A673 (cell line): ENCODE measurements at regions not wholly inside any gene's neighbourhood (a gene's known extent, or its start where the extent isn't known, plus 50 kb on each side); places are given as distances from the start of the nearest gene placed in this dataset.

Experiments
- BruUV-seq: library from RNA; stranded (reverse); fragments of 400-500 nt; replicated peaks from 2 replicates; lab custom pipeline; 2021; lab: Mats Ljungman, UMichigan
- CTCF ChIA-PET: fragments of 300-600 bp; sonication (Branson Sonifier 250); formaldehyde crosslinking; loops from one replicate; lab custom pipeline; 2022; ENCODE audit warnings: antibody characterized with exemption; lab: Charles Lee
- POLR2A ChIA-PET: fragments of 300-600 bp; sonication (Branson Sonifier 250); formaldehyde crosslinking; loops from one replicate; lab custom pipeline; 2022; ENCODE audit warnings: antibody characterized with exemption; ENCODE audit not compliant: low non-redundant PET; lab: Charles Lee
- DNase-seq: peaks from one replicate; pipeline ENCODE4 v3.0.0-alpha.2; 2015; ENCODE audit warnings: low spot score
- H3K27ac ChIP-seq: fragments of 200-600 bp; sonication (generic); 2 replicates; pipeline ENCODE4 v1.5.1; 2016; ENCODE audit warnings: mixed run types, low read depth, mild to moderate bottlenecking, mixed read lengths, antibody characterized with exemption, low read length; ENCODE audit not compliant: poor library complexity, severe bottlenecking
- H3K27me3 ChIP-seq: fragments of 200-600 bp; sonication (generic); replicated peaks from 2 replicates; pipeline ENCODE4 v1.6.1; 2017; ENCODE audit warnings: mixed run types, low read depth, mild to moderate bottlenecking, mixed read lengths, antibody characterized with exemption, low read length; ENCODE audit not compliant: insufficient read depth, poor library complexity
- H3K36me3 ChIP-seq: fragments of 200-600 bp; sonication (generic); 2 replicates; pipeline ENCODE4 v1.6.1; 2016; ENCODE audit warnings: mixed run types, mild to moderate bottlenecking, mixed read lengths, antibody characterized with exemption, low read length; ENCODE audit not compliant: insufficient read depth, poor library complexity, severe bottlenecking
- H3K4me1 ChIP-seq: fragments of 200-600 bp; sonication (generic); 2 replicates; pipeline ENCODE4 v1.6.1; 2017; ENCODE audit warnings: mixed run types, mild to moderate bottlenecking, mixed read lengths, antibody characterized with exemption, low read length; ENCODE audit not compliant: insufficient read depth, poor library complexity, severe bottlenecking
- H3K4me3 ChIP-seq: fragments of 200-600 bp; sonication (generic); 2 replicates; pipeline ENCODE4 v1.5.1; 2016; ENCODE audit warnings: low read depth, mixed run types, mild to moderate bottlenecking, mixed read lengths, low read length; ENCODE audit not compliant: poor library complexity, severe bottlenecking
- H3K9me3 ChIP-seq: fragments of 200-600 bp; sonication (generic); 2 replicates; pipeline ENCODE4 v1.6.1; 2016; ENCODE audit warnings: mixed run types, low read depth, mild to moderate bottlenecking, mixed read lengths, antibody characterized with exemption, low read length; ENCODE audit not compliant: poor library complexity, severe bottlenecking
- CTCF ChIP-seq: fragments of 300-800, 200-600 bp; sonication (generic); conservative IDR thresholded peaks from 2 replicates; pipeline ENCODE4 v1.5.1; 2017; ENCODE audit warnings: low read depth, mild to moderate bottlenecking, antibody characterized with exemption, low read length, moderate library complexity, mixed read lengths
- EZH2 ChIP-seq: fragments of 200-600 bp; sonication (generic); IDR thresholded peaks from 2 replicates; pipeline ENCODE4 v1.6.1; 2017; ENCODE audit warnings: borderline replicate concordance, low read depth, mild to moderate bottlenecking, mixed read lengths, antibody characterized with exemption, low read length; ENCODE audit not compliant: poor library complexity, severe bottlenecking
- intact Hi-C: fragments of 100-400 bp; cut with micrococcal nuclease; formaldehyde crosslinking; loops from one replicate; pipeline ENCODE4 v1.10.0; 2022; ENCODE audit not compliant: unreplicated experiment

DNA sequence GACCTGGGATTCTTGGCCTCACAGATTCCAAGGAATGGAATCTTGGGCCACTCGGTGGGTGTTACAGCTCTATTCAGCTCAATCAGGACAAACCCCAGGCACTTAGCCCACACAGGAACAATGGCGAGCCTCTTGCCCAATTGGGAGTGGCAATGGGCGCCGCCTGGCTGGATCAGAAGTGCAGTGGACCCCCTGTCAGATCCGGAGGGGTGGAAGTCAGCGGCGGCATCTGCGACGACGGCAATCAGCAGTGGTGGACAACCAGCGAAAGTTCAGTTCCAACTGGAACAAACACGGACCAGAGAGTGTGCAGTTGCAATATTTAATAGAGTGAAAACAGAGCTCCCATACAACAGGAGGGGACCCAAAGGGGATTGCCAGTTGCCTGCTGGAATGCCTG, 378.3 kb downstream of the CDH9 start:
- Histone ChIP-seq H3K9me3 (no peaks in the 10 kb centered on the region), H3K36me3 (no peaks in the 10 kb centered on the region), H3K27ac (no peak overlapping the region), H3K4me3 (no peak overlapping the region), H3K4me1 (no peaks in the 10 kb centered on the region), H3K27me3 (no peaks in the 10 kb centered on the region)
- no peak for TF ChIP-seq EZH2
- no peak for TF ChIP-seq CTCF
- ChIA-PET CTCF (no interaction called here), POLR2A (no interaction called here)
- DNase-seq: no peak
- intact Hi-C loops: no loop called here
- no TSS peak for BruUV-seq

DNA sequence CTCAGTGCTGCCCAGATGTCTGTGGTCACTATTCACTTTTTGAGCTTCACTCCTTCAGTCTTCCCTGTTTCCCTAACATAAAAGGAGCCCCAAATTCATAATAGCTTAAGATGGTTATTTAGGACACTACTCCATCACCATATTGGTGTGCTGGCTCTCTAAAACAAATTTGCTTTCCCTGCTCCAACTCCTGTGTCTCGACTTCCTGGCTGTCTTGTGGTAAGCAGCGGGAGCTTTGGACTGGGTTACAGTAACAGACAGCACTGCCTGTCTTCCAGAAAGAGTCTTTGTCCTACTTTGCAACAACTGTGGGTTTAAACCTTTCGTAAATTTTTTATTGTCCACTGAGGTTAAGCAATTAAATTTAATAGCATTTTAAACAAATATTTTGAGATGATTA, 389.4 kb downstream of the CDH9 start:
- no peak overlapping the region for H3K4me3 ChIP-seq
- no peaks in the 10 kb centered on the region for H3K9me3 ChIP-seq
- no TSS peak for BruUV-seq
- no peak for TF ChIP-seq EZH2
- no peak for TF ChIP-seq CTCF
- intact Hi-C loops: no loop called here
- ChIA-PET POLR2A (no interaction called here), CTCF (no interaction called here)
- no peak for DNase-seq
- H3K27me3 ChIP-seq: no peaks in the 10 kb centered on the region
- H3K36me3 ChIP-seq: no peaks in the 10 kb centered on the region
- no peak overlapping the region for H3K27ac ChIP-seq
- no peaks in the 10 kb centered on the region for H3K4me1 ChIP-seq

- Histone ChIP-seq H3K27ac (no peak overlapping the region), H3K36me3 (no peaks in the 10 kb centered on the region), H3K27me3 (no peaks in the 10 kb centered on the region), H3K4me3 (no peak overlapping the region), H3K9me3 (no peaks in the 10 kb centered on the region), H3K4me1 (no peaks in the 10 kb centered on the region)
- DNase-seq: no peak
- no TSS peak for BruUV-seq
- intact Hi-C loops: no loop called here
- CTCF ChIA-PET: no interaction called here
- POLR2A ChIA-PET: no interaction called here
- TF ChIP-seq EZH2 (no peak), CTCF (no peak)
Measured at GRCh38 chr5:26647781-26648180, 390.6 kb downstream of the CDH9 start.

- no peak for DNase-seq
- no peaks in the 10 kb centered on the region for H3K27me3 ChIP-seq
- TF ChIP-seq CTCF: no peak
- no peak for TF ChIP-seq EZH2
- no peak overlapping the region for H3K27ac ChIP-seq
- no peaks in the 10 kb centered on the region for H3K9me3 ChIP-seq
- no peak overlapping the region for H3K4me3 ChIP-seq
- H3K4me1 ChIP-seq: no peaks in the 10 kb centered on the region
- BruUV-seq: no TSS peak
- ChIA-PET POLR2A (no interaction called here), CTCF (no interaction called here)
- H3K36me3 ChIP-seq: no peaks in the 10 kb centered on the region
- intact Hi-C loops: no loop called here
Measured at GRCh38 chr5:26645659-26646058, 392.7 kb downstream of the CDH9 start.
